ENCODE measurements at regions not wholly inside any gene's neighbourhood (a gene's known extent, or its start where the extent isn't known, plus 50 kb on each side); places are given as distances from the start of the nearest gene placed in this dataset.

DNA sequence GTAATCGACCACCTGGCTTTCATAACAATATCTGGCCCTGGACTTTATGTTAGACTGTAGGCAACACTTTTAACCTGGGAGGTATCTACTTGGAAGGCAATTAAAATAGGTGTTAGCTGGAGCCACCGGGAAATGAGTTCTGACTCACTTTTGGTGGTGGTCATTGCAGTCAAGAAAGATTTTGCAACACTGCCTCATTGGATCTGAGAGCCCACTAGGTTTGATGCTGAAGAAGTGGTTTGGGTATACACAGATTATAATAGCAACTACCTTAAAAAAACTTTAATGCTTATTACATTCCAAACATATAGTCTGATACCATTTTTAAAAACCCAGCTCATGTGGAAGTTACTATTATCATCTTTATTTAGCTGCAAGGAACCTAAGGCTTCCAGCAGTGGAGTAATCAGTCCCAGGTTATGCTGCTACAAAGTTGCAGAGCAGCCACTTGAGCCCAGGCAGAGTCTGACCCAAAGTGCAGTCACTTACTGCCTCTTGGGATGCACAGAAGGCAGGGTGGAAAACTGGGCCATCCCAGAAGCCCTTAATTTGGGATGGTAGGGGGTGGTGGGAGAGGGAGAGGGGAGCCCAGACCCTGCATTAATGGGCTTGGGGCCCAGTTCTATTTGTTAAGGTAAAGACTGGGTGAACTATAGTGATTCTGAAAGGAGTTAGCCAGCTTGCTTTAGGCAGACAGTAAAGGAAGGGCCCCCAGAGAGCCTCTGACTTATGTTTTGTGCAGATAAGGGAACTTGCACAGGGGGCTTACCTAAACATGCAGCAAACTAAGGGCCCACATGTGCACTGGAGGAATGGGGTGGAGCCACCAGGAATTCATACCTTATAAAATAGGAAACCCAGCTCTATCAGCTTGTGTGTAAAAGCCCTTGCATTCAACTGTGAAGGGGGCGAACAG is 149.4 kb downstream of the SNX19 start:
- H3K27ac ChIP-seq (ENCODE audit: low read depth, low read length) = no peak overlapping the region
- no peak overlapping the region for H3K4me3 ChIP-seq (ENCODE audit: low read length)
- no peaks in the 10 kb centered on the region for H3K27me3 ChIP-seq (ENCODE audit: control insufficient read depth, insufficient read depth, low read length)
- H3K9ac ChIP-seq (ENCODE audit: low read length) = no peak overlapping the region
- no peaks in the 10 kb centered on the region for H3K4me1 ChIP-seq (ENCODE audit: control insufficient read depth, insufficient read depth, low read length)
- no peaks in the 10 kb centered on the region for H3K36me3 ChIP-seq (ENCODE audit: control insufficient read depth, insufficient read depth, low read length)

DNA sequence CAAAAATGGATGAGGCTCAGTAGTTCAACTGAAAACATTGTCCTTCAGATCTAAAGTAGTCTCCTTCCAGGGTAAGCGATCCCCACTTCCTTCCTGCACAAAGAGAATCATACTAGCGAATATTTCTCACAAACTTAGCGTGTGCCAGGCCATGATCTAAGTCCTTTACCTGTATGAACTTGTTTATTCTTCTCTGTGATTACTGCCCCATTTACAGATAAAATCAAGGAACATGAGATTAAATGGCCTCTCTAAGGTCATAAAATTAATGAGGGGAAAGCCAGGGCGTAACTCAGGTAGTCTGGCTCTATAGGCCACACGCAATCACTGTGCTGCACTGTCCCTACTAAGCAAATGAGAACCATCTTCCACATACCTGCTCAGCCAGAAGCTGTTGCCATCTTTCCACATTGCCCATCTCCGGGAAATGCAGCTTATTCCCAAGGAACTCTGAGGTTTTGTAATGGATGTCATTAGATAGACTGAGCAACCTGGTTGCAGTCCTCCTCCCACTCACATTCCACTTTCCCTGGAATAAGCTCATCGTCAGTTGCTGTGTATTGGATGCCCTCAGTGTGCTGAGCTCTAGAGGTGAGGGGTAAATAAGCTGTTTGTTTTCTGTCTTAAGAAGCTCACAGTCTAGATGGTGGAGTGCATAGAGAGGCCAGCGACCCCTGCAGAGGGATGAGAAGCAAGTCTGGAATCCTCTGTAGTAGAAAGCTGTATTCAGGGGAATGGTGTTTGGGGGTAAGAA is 146.3 kb downstream of the SNX19 start:
- Histone ChIP-seq H3K9ac (ENCODE audit: low read length) (no peak overlapping the region), H3K27ac (ENCODE audit: low read depth, low read length) (no peak overlapping the region), H3K27me3 (ENCODE audit: control insufficient read depth, insufficient read depth, low read length) (no peaks in the 10 kb centered on the region), H3K4me1 (ENCODE audit: control insufficient read depth, insufficient read depth, low read length) (no peaks in the 10 kb centered on the region), H3K4me3 (ENCODE audit: low read length) (no peak overlapping the region), H3K36me3 (ENCODE audit: control insufficient read depth, insufficient read depth, low read length) (no peaks in the 10 kb centered on the region)

DNA sequence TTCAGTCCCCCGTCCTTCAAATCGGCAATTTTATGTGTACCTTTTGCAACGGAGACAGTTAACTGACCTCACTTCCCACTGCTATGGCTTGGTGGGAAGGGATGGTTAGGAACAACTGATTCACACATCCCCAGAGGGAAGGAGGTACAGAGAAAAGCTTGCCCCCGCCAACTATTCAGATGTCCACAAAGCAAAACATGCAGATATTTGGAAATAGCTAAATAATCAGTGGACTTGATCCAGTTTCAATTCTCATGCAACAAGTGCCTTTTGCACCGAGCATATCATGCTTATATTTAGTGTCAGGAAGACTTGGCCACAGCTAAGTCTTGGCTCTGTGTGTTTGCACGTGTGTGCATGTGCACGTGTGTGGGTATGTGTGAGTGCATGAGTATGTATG is 144.6 kb downstream of the SNX19 start:
- H3K4me1 ChIP-seq (ENCODE audit: control insufficient read depth, insufficient read depth, low read length) = no peaks in the 10 kb centered on the region
- no peaks in the 10 kb centered on the region for H3K36me3 ChIP-seq (ENCODE audit: control insufficient read depth, insufficient read depth, low read length)
- H3K4me3 ChIP-seq (ENCODE audit: low read length) = no peak overlapping the region
- H3K9ac ChIP-seq (ENCODE audit: low read length) = no peak overlapping the region
- H3K27ac ChIP-seq (ENCODE audit: low read depth, low read length) = no peak overlapping the region
- no peaks in the 10 kb centered on the region for H3K27me3 ChIP-seq (ENCODE audit: control insufficient read depth, insufficient read depth, low read length)

DNA sequence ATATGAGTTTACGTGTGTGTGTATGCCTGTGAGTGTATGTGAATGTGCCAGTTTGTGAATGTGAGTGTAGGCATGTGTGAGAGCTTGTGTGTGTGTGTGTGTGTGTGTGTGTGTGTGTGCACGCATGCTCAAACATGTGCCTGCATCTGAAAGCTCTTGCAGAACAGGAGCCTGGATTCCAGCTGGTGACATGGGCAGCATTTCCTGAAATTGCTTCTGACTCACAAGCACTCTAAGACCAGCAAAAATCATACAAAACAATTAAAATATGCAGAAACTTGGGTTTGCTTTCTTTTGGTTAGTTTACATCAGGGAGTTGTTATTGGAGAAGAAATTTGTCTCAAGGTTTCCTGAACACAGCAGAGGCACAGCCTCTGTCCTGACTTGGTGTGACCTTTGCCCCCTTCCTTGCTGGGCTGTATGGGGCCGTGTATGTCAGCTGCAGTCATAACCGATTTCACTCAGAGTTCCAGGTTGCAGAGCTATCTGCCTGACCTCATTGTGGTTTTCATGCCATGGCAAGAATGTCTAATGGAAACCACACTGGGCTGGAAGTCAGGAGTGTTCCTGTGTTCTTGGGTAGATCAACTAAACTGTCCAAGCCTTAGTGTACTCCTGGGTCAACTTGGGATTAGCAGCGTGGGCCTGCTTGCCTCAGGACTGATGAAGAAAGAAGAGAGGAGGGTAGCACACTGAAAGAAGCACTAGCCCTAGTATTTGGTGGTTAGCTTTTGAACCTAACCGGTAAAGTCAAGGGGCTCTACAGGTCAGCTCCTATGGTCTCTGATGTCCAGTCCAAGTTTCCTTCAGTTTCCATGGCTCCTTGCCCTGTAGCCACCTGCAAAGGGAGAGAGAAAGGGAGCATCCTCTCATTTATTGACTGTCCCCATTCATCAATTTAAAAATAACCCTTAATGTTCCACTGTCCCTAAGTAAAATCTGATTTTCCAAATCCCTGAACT is 143.7 kb downstream of the SNX19 start:
- Histone ChIP-seq H3K27ac (ENCODE audit: low read depth, low read length) (no peak overlapping the region), H3K27me3 (ENCODE audit: control insufficient read depth, insufficient read depth, low read length) (no peaks in the 10 kb centered on the region), H3K36me3 (ENCODE audit: control insufficient read depth, insufficient read depth, low read length) (no peaks in the 10 kb centered on the region), H3K4me1 (ENCODE audit: control insufficient read depth, insufficient read depth, low read length) (no peaks in the 10 kb centered on the region), H3K4me3 (ENCODE audit: low read length) (no peak overlapping the region), H3K9ac (ENCODE audit: low read length) (no peak overlapping the region)

DNA sequence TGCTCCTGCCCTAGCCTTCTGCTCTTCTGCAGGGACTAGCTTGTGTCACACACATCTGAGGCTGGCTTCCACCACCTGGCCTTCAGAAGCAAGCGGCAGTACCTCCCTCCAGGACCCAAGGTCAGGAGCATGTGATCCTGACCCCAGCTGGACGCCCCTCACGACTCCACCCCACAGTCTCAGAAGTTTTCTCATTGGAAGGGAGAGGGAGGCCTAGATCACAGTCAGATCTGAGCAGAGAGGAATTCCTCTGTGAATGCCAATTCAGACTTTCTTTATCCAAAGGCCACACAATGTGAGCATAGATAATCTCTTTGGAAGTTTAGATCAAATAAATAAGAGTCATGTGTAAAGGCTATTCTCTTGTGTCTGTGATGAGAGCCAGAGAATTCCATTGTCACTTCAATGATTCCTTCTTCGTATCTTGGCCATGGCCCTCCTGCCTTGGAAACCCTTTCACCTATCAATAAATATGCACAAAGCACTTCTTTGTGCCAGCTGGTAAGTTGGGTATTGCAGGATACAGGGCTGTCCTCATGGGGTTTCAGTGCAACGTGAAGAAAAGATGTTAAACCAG is 142.9 kb downstream of the SNX19 start:
- H3K4me1 ChIP-seq (ENCODE audit: control insufficient read depth, insufficient read depth, low read length) = no peaks in the 10 kb centered on the region
- H3K9ac ChIP-seq (ENCODE audit: low read length) = no peak overlapping the region
- peaks cover 2% of the 10 kb centered on the region for H3K27me3 ChIP-seq (ENCODE audit: control insufficient read depth, insufficient read depth, low read length)
- H3K27ac ChIP-seq (ENCODE audit: low read depth, low read length) = no peak overlapping the region
- H3K36me3 ChIP-seq (ENCODE audit: control insufficient read depth, insufficient read depth, low read length) = no peaks in the 10 kb centered on the region
- H3K4me3 ChIP-seq (ENCODE audit: low read length) = no peak overlapping the region

DNA sequence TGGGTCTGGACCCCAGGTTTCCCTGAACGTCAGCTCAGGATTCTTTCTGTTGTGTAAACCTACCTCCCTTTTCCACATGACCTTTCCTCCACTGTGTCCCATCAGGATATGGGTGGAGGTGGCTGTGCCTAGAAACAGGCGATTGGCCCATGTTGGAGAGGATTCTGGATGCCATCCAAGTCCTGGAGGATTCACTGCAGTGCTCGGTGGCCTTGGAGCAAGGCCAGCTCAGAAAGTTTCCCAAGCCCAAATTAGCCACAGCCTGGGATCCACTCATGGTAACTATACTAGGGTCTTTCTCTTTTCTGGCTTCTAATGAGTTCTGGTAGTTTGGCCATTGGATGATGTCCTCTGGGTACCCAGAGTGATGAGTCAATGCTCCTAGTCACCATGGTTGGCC is 141.6 kb downstream of the SNX19 start:
- no peak overlapping the region for H3K27ac ChIP-seq (ENCODE audit: low read depth, low read length)
- H3K36me3 ChIP-seq (ENCODE audit: control insufficient read depth, insufficient read depth, low read length) = no peaks in the 10 kb centered on the region
- peaks cover 2% of the 10 kb centered on the region for H3K27me3 ChIP-seq (ENCODE audit: control insufficient read depth, insufficient read depth, low read length)
- no peak overlapping the region for H3K9ac ChIP-seq (ENCODE audit: low read length)
- H3K4me1 ChIP-seq (ENCODE audit: control insufficient read depth, insufficient read depth, low read length) = no peaks in the 10 kb centered on the region
- no peak overlapping the region for H3K4me3 ChIP-seq (ENCODE audit: low read length)

DNA sequence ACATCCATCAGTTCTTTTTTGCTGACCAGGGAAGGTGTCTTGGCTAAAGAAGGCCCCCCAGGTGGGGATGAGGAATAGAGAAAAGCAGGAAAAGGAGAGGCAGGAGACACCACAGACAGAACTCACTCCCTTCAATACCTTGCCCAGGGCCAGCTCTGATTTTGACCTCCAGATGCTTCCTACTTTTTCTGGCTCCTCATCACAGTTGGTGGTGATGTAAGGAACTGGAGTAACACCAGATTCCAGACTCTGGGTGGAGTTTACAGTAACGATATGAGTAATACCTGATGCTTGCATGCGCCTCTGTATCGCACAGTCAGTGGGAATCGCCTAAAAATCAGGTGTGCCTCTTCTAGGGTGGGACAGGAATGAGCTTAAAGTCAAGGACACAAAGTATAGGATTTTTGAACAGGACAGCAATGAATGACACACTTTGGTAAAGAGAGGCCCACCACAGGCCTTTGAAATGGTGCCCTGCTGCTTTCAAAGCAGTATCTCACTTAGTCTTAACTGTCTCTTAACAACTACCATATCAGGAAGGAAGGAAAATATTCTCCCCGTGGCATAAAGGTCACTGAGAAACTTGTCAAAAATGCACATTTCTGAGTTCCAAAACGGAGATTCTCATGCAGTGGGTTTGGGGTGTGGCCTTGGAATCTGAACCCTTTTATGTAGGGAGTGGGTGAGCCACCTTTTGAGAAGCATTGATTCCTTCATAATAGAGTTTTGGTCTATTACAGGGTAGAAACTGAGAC is 140.8 kb downstream of the SNX19 start:
- no peak overlapping the region for H3K27ac ChIP-seq (ENCODE audit: low read depth, low read length)
- no peaks in the 10 kb centered on the region for H3K36me3 ChIP-seq (ENCODE audit: control insufficient read depth, insufficient read depth, low read length)

DNA sequence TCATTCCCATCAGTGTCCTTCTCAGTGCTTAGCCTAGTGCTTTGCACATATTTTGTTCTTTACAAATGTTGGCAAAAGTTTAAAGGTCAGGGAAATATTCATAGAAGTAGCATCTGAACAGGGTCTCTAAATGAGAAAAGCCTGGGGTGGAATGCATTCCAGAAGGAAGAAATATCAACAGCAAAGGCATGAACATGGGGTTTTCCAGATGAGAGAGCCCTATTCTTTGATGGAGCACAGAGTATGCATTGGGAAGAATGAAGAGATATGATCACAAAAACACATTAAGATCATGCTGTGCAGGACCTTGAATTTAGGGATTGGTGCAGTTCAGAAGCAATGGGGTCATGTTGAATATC is 140.2 kb downstream of the SNX19 start:
- Histone ChIP-seq H3K36me3 (ENCODE audit: control insufficient read depth, insufficient read depth, low read length) (no peaks in the 10 kb centered on the region), H3K4me1 (ENCODE audit: control insufficient read depth, insufficient read depth, low read length) (no peaks in the 10 kb centered on the region), H3K4me3 (ENCODE audit: low read length) (no peak overlapping the region), H3K9ac (ENCODE audit: low read length) (no peak overlapping the region), H3K27ac (ENCODE audit: low read depth, low read length) (no peak overlapping the region), H3K27me3 (ENCODE audit: control insufficient read depth, insufficient read depth, low read length) (peaks cover 2% of the 10 kb centered on the region)

More for the DNA sequence above, 140.8 kb downstream of the SNX19 start:
- no peak overlapping the region for H3K9ac ChIP-seq (ENCODE audit: low read length)
- no peak overlapping the region for H3K4me3 ChIP-seq (ENCODE audit: low read length)
- no peaks in the 10 kb centered on the region for H3K4me1 ChIP-seq (ENCODE audit: control insufficient read depth, insufficient read depth, low read length)
- H3K27me3 ChIP-seq (ENCODE audit: control insufficient read depth, insufficient read depth, low read length) = peaks cover 2% of the 10 kb centered on the region

DNA sequence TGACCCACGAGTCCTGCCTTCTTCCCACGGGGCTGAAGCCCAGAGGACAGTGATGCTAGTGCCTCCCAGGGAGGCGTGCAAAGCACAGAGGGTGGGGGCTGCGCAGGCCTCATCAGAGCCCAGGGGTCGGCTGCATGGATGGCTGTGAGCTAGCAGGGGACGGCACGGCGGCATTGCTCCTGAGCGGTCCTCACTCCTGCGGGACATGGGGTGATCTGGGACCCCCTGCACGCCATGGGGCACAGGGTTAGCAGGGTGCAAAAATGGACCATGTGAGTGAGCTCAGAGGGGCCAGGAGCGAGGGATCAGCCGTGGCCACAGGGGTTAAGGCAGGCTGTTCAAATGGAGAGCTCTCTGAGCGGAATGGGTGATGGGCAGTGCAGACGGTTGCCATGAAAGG is 138.3 kb downstream of the SNX19 start:
- Histone ChIP-seq H3K4me3 (ENCODE audit: low read length) (no peak overlapping the region), H3K27ac (ENCODE audit: low read depth, low read length) (no peak overlapping the region), H3K9ac (ENCODE audit: low read length) (no peak overlapping the region), H3K27me3 (ENCODE audit: control insufficient read depth, insufficient read depth, low read length) (peaks cover 2% of the 10 kb centered on the region), H3K4me1 (ENCODE audit: control insufficient read depth, insufficient read depth, low read length) (peaks cover 7% of the 10 kb centered on the region), H3K36me3 (ENCODE audit: control insufficient read depth, insufficient read depth, low read length) (no peaks in the 10 kb centered on the region)

DNA sequence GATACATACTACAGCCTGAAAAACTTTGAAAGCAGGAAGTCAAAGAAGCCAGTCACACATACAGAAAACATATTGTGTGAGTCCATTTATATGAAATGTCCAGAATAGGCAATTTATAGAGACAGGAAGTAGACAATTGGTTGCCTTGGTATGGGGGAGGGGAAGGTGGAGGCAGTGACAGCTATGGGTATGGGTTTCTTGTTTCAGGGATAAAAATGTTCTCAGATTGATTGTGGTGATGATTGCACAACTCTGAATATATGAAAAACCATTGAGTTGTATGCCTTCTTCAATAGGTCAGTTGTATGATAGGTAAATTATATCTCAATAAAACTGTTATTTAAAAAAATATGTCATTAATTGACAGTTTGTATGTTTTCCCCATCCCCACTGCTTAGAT is 137.6 kb downstream of the SNX19 start:
- peaks cover 2% of the 10 kb centered on the region for H3K27me3 ChIP-seq (ENCODE audit: control insufficient read depth, insufficient read depth, low read length)
- H3K36me3 ChIP-seq (ENCODE audit: control insufficient read depth, insufficient read depth, low read length) = no peaks in the 10 kb centered on the region
- H3K27ac ChIP-seq (ENCODE audit: low read depth, low read length) = no peak overlapping the region
- H3K9ac ChIP-seq (ENCODE audit: low read length) = no peak overlapping the region
- H3K4me1 ChIP-seq (ENCODE audit: control insufficient read depth, insufficient read depth, low read length) = peaks cover 7% of the 10 kb centered on the region
- no peak overlapping the region for H3K4me3 ChIP-seq (ENCODE audit: low read length)

DNA sequence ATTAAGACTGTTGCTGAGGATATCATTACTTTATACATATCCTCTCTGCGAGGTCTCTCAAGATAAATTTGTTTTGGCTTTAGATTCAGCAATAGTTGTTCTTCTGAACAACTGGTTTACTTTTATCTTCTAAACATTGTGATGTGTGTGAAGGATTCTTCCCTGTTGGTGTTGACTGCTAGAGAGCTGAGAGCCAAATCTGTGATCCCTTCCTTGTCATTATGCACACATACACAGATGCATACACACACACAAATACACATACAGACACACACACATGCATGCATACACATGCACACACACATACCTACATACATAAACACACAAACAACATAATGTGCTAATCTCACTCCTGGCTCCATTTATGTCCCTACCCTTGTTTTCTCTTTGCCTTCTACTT is 137.0 kb downstream of the SNX19 start:
- Histone ChIP-seq H3K36me3 (ENCODE audit: control insufficient read depth, insufficient read depth, low read length) (no peaks in the 10 kb centered on the region), H3K9ac (ENCODE audit: low read length) (no peak overlapping the region), H3K4me3 (ENCODE audit: low read length) (no peak overlapping the region), H3K27ac (ENCODE audit: low read depth, low read length) (no peak overlapping the region), H3K27me3 (ENCODE audit: control insufficient read depth, insufficient read depth, low read length) (peaks cover 2% of the 10 kb centered on the region), H3K4me1 (ENCODE audit: control insufficient read depth, insufficient read depth, low read length) (peaks cover 7% of the 10 kb centered on the region)
